ENCODE measurements at regions not wholly inside any gene's neighbourhood (a gene's known extent, or its start where the extent isn't known, plus 50 kb on each side); places are given as distances from the start of the nearest gene placed in this dataset.

GRCh38 chr3:73874606-73875369, 250.0 kb upstream of the PDZRN3 start (continued):
- TF ChIP-seq, protein P1, sequence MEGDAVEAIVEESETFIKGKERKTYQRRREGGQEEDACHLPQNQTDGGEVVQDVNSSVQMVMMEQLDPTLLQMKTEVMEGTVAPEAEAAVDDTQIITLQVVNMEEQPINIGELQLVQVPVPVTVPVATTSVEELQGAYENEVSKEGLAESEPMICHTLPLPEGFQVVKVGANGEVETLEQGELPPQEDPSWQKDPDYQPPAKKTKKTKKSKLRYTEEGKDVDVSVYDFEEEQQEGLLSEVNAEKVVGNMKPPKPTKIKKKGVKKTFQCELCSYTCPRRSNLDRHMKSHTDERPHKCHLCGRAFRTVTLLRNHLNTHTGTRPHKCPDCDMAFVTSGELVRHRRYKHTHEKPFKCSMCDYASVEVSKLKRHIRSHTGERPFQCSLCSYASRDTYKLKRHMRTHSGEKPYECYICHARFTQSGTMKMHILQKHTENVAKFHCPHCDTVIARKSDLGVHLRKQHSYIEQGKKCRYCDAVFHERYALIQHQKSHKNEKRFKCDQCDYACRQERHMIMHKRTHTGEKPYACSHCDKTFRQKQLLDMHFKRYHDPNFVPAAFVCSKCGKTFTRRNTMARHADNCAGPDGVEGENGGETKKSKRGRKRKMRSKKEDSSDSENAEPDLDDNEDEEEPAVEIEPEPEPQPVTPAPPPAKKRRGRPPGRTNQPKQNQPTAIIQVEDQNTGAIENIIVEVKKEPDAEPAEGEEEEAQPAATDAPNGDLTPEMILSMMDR (IDR thresholded peaks at IDR 0.05; ENCODE audit: low read depth, low read length, missing input control) = no peak
- no peak for TF ChIP-seq EGR1 (IDR thresholded peaks at IDR 0.05; ENCODE audit: low read depth in 2 of 2)

- H3K27ac ChIP-seq (ENCODE audit: low read depth in 1 of 2, low read length in 2 of 2) = no peak overlapping the region
- no peak overlapping the region for H3K9ac ChIP-seq (ENCODE audit: low read depth in 1 of 2, low read length in 2 of 2)
- H3K4me1 ChIP-seq (ENCODE audit: control insufficient read depth in 4 of 4, insufficient read depth in 4 of 4, low read length in 3 of 4) = no peaks in the 10 kb centered on the region
- TF ChIP-seq, protein P2, sequence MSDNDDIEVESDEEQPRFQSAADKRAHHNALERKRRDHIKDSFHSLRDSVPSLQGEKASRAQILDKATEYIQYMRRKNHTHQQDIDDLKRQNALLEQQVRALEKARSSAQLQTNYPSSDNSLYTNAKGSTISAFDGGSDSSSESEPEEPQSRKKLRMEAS (IDR thresholded peaks at IDR 0.05) = no peak
- TF ChIP-seq, protein P3, sequence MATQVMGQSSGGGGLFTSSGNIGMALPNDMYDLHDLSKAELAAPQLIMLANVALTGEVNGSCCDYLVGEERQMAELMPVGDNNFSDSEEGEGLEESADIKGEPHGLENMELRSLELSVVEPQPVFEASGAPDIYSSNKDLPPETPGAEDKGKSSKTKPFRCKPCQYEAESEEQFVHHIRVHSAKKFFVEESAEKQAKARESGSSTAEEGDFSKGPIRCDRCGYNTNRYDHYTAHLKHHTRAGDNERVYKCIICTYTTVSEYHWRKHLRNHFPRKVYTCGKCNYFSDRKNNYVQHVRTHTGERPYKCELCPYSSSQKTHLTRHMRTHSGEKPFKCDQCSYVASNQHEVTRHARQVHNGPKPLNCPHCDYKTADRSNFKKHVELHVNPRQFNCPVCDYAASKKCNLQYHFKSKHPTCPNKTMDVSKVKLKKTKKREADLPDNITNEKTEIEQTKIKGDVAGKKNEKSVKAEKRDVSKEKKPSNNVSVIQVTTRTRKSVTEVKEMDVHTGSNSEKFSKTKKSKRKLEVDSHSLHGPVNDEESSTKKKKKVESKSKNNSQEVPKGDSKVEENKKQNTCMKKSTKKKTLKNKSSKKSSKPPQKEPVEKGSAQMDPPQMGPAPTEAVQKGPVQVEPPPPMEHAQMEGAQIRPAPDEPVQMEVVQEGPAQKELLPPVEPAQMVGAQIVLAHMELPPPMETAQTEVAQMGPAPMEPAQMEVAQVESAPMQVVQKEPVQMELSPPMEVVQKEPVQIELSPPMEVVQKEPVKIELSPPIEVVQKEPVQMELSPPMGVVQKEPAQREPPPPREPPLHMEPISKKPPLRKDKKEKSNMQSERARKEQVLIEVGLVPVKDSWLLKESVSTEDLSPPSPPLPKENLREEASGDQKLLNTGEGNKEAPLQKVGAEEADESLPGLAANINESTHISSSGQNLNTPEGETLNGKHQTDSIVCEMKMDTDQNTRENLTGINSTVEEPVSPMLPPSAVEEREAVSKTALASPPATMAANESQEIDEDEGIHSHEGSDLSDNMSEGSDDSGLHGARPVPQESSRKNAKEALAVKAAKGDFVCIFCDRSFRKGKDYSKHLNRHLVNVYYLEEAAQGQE (IDR thresholded peaks at IDR 0.05) = no peak
- no peak for TF ChIP-seq EGR1 (IDR thresholded peaks at IDR 0.05; ENCODE audit: low read depth in 2 of 2)
- TF ChIP-seq ATF3 (IDR thresholded peaks at IDR 0.05) = no peak
- TF ChIP-seq NR2F2 (IDR thresholded peaks at IDR 0.05) = no peak
- no peak for TF ChIP-seq RXRA (IDR thresholded peaks at IDR 0.05)
- TF ChIP-seq HNF4A (conservative IDR thresholded peaks at IDR 0.05) = no peak
- H3K4me3 ChIP-seq (ENCODE audit: low read depth in 1 of 3, low read length in 3 of 3) = no peak overlapping the region
- H3K36me3 ChIP-seq (ENCODE audit: control insufficient read depth in 4 of 4, insufficient read depth in 3 of 4, low read depth in 1 of 4, low read length in 3 of 4) = no peaks in the 10 kb centered on the region
- H3K9me3 ChIP-seq (ENCODE audit: control insufficient read depth in 4 of 4, low read length in 3 of 4) = no peaks in the 10 kb centered on the region
- WGBS = 52% methylated on average over 4 of the region's 4 CpGs
- DNase-seq (ENCODE audit: low spot score) = no peak
- H3K27me3 ChIP-seq (ENCODE audit: control insufficient read depth in 4 of 4, insufficient read depth in 4 of 4, low read length in 3 of 4) = peaks cover 0 to 3% (median 0%) of the 10 kb centered on the region in 4 donors
Observed at GRCh38 chr3:73874161-73874560, 249.4 kb upstream of the PDZRN3 start.

DNA sequence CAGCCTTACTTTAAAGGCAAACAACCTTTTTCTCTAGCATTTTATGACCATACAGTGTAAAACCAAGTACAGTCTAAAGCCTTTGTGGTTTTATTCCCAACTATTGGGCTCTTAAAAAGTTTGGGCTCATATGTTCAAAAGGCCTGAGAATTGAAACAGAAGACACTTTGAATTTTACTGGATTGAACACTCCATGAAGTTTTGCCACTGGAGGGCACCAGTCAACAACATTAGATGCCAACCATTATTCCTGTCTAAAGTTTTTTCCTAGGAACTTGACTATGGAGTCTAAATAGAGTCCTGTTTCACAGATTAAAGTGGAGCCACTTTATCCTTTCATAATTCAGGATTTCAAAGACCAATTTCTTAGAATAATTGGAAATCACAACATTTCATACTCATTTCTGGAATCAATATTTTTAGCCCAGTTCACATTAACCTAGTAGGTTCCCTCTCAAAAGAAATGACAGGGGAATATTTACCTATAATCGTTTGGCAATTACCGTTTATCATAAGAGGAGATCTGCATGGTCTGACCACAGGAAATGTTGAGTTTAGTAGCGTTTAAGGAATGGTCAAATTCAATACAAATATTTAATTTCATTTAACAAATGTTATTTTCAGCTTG, 244.1 kb upstream of the PDZRN3 start:
- H3K9ac ChIP-seq (ENCODE audit: low read depth in 1 of 2, low read length in 2 of 2) = no peak overlapping the region
- no peaks in the 10 kb centered on the region for H3K27me3 ChIP-seq (ENCODE audit: control insufficient read depth in 4 of 4, insufficient read depth in 4 of 4, low read length in 3 of 4)
- H3K9me3 ChIP-seq (ENCODE audit: control insufficient read depth in 4 of 4, low read length in 3 of 4) = no peaks in the 10 kb centered on the region
- no peaks in the 10 kb centered on the region for H3K4me1 ChIP-seq (ENCODE audit: control insufficient read depth in 4 of 4, insufficient read depth in 4 of 4, low read length in 3 of 4)
- no peak for DNase-seq (ENCODE audit: low spot score)
- no peak overlapping the region for H3K4me3 ChIP-seq (ENCODE audit: low read depth in 1 of 3, low read length in 3 of 3)
- H3K36me3 ChIP-seq (ENCODE audit: control insufficient read depth in 4 of 4, insufficient read depth in 3 of 4, low read depth in 1 of 4, low read length in 3 of 4) = no peaks in the 10 kb centered on the region
- WGBS = 40% methylated on average over 3 of the region's 3 CpGs
- H3K27ac ChIP-seq (ENCODE audit: low read depth in 1 of 2, low read length in 2 of 2) = no peak overlapping the region
- TF ChIP-seq RXRA (IDR thresholded peaks at IDR 0.05) (no peak), ZBTB33 (IDR thresholded peaks at IDR 0.05) (no peak), ATF3 (IDR thresholded peaks at IDR 0.05) (no peak), YY1 (IDR thresholded peaks at IDR 0.05) (no peak), EGR1 (IDR thresholded peaks at IDR 0.05; ENCODE audit: low read depth in 2 of 2) (no peak)
- TF ChIP-seq, protein P1 (IDR thresholded peaks at IDR 0.05; ENCODE audit: low read depth, low read length, missing input control) = peak; percentile 63
- TF ChIP-seq, protein P3 (IDR thresholded peaks at IDR 0.05) = no peak
- TF ChIP-seq, protein P2 (IDR thresholded peaks at IDR 0.05) = no peak
